Stimulated activated CD8-positive, alpha-beta memory T cell treated with anti-CD3 and anti-CD28 coated beads, Interleukin-2, amount 100 ng/mL, for 48 hours (primary cell): ENCODE measurements at regions not wholly inside any gene's neighbourhood (a gene's known extent, or its start where the extent isn't known, plus 50 kb on each side); places are given as distances from the start of the nearest gene placed in this dataset.
"Not testable (repeated sequence)": the region's sequence is repeated elsewhere in the genome, so short reads cannot be mapped to it uniquely, and the experiment has no call there.

Source experiments
- DNase-seq, 2 donors: peaks; one replicate each; pipeline ENCODE4 v3.0.0-alpha.2; 2020; ENCODE audit warnings: low read depth in 2 of 2

- peak; percentile 46 to 58 for DNase-seq
Observed at GRCh38 chr1:10939654-10940450, 72.6 kb upstream of the TARDBP start.

DNA sequence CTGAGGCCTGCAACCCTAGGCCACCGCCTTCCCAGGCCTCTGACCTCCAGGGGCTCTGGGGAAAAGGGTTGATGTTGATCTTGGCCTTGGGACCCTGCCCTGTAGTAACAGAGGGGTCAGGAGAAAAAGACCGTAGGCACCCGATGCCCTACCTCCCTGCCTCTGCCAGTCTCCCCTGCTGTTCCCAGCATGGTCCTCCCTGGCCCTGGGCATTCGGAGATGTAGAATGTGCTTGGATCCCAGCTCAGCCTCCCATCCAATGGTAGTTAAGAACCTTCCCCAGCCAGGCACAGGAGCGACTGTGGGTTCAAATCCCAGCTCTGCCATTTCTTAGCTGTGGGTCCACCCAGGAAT, 72.0 kb upstream of the TARDBP start:
- DNase-seq = no peak

- DNase-seq = no peak
Observed at GRCh38 chr1:10940838-10941237, 71.6 kb upstream of the TARDBP start.

GRCh38 chr1:10941891-10942541, 70.4 kb upstream of the TARDBP start:
- DNase-seq = peak; percentile 57 to 59

- no peak for DNase-seq
Observed at GRCh38 chr1:10942542-10942912, 69.9 kb upstream of the TARDBP start.

DNA sequence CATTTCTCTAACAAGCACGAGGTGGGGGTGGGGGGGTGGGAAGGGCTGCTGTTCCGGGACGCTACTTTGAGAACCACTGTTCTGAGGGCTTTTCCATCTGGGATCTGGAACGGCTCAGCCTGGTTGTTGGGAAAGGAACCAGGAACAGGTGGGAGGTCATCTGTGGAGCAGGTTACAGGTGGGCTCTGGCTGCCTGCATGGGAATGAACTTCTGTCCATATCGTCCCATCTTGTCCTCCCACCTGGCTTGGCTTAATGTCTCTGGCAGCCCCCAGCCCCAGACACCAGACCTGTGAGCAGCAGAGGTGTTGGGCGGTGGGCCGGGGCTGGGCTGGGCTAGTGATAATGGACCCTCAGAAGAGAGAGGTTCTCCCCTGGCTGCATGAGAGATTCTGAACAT, 69.4 kb upstream of the TARDBP start:
- DNase-seq = no peak

DNA sequence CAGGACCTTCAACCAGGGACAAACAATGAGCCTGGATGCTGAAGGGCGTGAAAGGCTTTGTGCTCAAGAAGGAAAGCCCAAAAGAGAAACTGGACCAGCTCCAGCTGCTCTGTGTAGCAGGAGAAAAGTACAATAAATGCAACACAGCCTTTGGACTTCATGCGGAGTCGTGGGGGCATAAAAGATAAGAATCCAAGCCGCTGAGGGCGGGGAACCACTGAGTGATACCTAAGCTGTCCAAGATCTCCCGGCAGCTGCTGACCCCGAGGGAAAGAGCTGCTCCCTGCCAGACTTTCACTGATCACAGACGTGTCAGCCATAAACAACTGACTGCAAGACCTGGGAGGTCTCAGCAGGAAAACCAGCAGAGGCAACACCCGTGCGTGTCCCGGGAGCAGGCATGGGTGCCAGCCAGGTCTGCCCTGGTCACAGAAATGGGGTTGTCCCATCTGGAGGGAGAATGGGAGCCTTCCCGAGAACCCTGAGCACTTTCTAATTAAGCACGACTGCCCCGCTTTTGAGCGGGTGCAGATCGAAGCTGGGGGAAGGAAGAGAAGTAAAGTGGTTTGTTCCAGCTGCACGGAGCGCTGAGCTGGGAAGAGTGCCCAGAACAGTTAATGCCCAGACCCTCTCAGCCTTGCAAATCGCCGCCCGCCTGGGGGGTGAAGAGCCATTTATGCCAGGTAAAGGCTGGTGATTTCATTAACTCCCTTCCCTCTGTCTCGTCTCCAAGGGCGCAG, 68.3 kb upstream of the TARDBP start:
- DNase-seq = no peak

DNA sequence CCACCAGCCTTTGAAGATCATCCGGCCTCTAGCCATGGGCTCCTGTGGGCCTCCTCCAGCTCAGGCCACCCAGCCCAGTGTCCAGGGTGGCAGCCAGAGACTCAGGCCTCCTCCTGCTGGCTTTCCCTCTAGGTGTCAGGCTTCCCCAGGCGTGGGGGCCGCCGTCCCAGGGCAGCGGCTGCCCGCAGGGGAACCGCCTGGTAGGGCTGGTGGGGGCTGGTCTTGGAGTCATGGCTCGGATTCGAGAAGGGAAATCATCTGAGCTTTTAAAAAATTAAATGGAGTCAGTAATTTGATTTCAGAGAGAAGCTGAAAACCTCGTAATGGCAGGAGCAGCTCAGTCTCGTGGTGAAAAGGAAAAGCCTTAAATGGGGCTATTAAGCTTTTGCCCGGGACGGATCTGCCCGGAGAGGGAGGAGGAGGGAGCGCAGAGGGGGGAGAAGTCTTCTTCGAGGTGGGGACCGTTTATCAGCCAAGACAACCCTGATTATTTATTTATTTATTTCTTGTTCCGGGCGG, 66.4 kb upstream of the TARDBP start:
- no peak for DNase-seq

DNA sequence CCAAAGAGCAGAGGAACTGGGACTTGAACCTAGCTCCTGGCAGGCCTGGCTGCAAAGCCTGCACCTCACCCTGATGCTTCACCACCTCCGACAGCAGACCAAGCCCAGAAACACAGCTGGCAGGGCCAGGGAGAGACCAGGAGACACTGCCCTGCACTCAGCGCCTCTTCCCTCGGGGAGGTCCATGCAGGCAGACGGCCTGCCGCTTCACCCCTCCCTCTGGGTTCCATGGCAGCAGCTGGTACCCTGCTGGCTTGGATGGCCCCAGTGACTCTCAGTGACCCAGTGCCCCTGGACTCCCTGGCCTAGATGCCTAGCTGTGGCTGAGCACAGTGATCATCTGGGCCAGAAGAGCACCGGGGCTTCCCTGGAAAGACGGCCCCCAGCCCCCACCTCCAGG, 65.3 kb upstream of the TARDBP start:
- no peak for DNase-seq

- no peak for DNase-seq
Observed at GRCh38 chr1:10947691-10948462, 64.6 kb upstream of the TARDBP start.

- no peak for DNase-seq
Observed at GRCh38 chr1:10948463-10948775, 64.0 kb upstream of the TARDBP start.

- no peak for DNase-seq
Observed at GRCh38 chr1:10950316-10951172, 61.9 kb upstream of the TARDBP start.

DNA sequence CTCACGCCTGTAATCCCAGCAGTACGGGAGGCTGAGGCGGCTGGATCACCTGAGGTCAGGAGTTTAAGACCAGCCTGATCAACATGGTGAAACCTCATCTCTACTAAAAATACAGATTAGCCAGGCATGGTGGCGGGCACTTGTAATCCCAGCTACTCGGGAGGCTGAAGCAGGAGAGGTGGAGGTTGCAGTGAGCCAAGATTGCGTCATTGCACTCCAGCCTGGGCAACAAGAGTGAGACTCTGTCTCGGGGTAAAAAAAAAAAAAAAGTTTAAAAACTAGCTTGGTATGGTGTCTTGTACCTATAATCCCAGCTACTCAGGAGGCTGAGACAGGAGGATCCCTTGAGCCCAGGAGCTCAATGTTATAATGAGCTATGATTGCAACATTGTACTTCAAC, 61.2 kb upstream of the TARDBP start:
- not testable (repeated sequence) for DNase-seq

- DNase-seq = no peak
Observed at GRCh38 chr1:10951961-10952360, 60.5 kb upstream of the TARDBP start.

DNA sequence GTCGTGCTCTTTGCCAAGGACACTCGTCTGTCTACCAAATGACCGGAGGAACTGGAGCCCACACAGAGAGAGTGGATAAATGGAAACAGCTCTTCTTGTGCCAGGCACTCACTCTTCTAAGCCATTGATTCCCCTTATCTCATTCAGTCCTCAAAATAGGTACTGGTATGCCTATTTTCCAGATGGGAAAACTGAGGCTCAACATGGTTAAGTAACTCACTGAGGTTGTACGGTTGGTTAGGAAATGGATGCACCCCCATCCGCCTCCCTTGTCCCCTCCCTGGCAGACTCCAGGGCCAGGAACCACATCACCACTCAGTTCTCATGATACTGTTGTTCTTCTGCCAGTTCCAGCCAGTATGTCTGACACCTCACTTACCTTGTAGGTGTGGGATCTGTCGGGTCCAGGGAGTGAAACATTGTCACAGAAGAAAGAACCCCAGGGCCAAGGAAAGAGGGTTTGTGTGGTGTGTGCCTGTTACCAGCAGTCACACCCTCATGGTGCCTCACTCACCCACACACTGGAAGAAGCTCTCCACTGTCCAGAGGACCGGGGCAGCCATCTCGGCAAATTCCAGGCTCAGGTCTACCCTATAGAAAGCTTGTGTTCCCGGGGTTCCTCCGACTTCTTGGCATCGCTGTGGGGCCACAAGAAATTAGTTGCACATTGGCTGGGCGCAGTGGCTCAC, 58.8 kb upstream of the TARDBP start:
- no peak for DNase-seq

DNA sequence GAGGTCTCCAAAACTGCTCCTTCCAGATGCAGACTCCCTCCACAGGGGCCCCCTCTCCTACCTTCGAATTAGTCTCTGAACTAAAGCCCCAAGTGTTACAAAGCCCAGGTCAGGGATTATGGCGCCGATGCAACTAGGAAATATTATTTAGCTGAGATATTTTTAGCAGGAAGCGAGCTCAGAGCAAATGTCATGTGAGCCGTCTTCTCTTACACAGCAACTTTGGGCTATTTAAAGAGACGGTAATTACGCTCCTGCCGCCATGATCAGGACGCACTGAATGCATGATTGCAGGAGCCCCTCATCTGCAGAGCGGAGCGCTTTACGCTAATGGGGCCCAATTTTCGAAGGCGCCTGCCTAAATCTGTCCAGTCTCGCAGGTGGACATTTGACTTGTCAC, 55.3 kb upstream of the TARDBP start:
- no peak for DNase-seq

- DNase-seq = no peak
Observed at GRCh38 chr1:10958614-10959013, 53.8 kb upstream of the TARDBP start.

DNA sequence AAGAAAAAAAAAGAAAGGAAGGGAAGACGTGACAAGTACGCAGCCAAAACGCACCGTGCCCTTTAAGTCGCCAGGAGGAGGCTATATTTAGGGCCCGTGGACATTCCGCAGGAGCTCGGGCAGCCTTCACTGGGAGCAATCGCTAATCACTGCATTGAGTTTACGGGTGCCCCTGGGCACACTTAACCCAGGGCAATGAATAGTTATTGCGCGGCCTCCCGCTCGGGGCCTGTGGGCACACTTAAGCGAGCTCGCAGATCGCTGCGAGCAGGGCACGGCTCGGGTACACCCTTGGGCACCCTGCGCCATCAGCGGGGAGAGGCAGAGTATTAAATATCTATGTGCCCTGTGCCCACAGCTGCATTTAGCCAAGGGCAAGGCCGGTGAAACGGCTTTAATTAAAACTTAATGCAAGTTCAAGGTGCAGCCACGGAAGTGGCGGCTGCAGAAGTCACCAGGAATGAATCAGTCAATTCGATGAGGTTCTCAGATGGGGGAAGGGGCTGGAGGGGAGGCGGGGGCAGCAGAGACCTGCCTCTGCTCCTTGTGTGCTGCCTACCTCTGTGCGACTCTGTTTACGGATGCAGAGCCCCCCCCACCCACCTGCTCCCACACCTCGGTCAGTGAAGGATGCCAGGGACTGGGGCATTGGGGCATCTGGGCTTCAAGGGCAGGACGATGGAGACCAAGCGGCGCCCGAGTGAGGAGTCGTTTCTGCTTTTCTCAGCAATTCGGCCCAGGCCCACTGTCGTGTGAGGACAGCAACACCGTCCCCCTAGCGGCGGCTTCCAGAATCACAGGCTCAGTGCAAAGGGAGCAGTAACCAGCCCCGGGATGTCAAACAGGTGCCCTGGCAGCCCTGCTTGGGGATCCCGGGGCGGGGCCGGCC, 51.8 kb upstream of the TARDBP start:
- peak; percentile 73 to 83 for DNase-seq

- no peak for DNase-seq
Observed at GRCh38 chr1:10961300-10961833, 51.1 kb upstream of the TARDBP start.
